ENCODE measurements at regions not wholly inside any gene's neighbourhood (a gene's known extent, or its start where the extent isn't known, plus 50 kb on each side); places are given as distances from the start of the nearest gene placed in this dataset.

- H3K9me3 ChIP-seq (ENCODE audit: control insufficient read depth in 1 of 2, low read length in 2 of 2), result no peaks in the 10 kb centered on the region
- no peak overlapping the region for H3K27ac ChIP-seq (ENCODE audit: low read length)
- H3K4me3 ChIP-seq (ENCODE audit: low read depth in 1 of 2, low read length in 2 of 2), result no peak overlapping the region
- no peaks in the 10 kb centered on the region for H3K36me3 ChIP-seq (ENCODE audit: control insufficient read depth in 1 of 2, insufficient read depth in 2 of 2, low read length in 2 of 2)
- H3K4me1 ChIP-seq (ENCODE audit: control insufficient read depth in 1 of 2, insufficient read depth in 2 of 2, low read length in 2 of 2), result peaks cover 0 to 3% of the 10 kb centered on the region in 2 donors
- no peaks in the 10 kb centered on the region for H3K27me3 ChIP-seq (ENCODE audit: low read depth, low read length)
Observed at GRCh38 chrY:14139521-14139920, 83.5 kb downstream of the VCY1B start.

- Histone ChIP-seq H3K4me3 (ENCODE audit: low read depth in 1 of 2, low read length in 2 of 2) (no peak overlapping the region), H3K9me3 (ENCODE audit: control insufficient read depth in 1 of 2, low read length in 2 of 2) (no peaks in the 10 kb centered on the region)
Observed at GRCh38 chrY:14145614-14146013, 89.6 kb downstream of the VCY1B start.

DNA sequence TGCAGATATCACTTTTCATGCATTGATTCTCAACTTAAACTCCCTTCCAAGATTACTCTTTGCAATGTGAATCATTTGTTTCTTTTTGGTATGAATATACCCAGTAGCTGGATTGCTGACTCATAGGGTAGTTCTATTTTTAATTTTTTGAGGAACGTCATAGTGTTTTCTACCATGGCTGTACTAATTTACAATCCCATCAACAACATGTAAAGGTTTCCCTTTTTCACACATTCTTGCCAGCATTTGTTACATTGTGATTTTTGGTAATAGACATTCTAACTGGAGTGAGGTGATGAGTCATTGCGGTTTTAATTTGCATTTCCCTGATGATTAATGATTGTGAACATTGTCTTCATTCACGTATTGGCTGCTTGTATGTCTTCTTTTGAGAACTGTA lies 126.7 kb downstream of the VCY1B start:
- no peaks in the 10 kb centered on the region for H3K9me3 ChIP-seq (ENCODE audit: control insufficient read depth in 1 of 2, low read length in 2 of 2)
- H3K27me3 ChIP-seq (ENCODE audit: low read depth, low read length), result no peaks in the 10 kb centered on the region
- no peak overlapping the region for H3K27ac ChIP-seq (ENCODE audit: low read length)
- H3K4me3 ChIP-seq (ENCODE audit: low read depth in 1 of 2, low read length in 2 of 2), result no peak overlapping the region
- H3K4me1 ChIP-seq (ENCODE audit: control insufficient read depth in 1 of 2, insufficient read depth in 2 of 2, low read length in 2 of 2), result no peaks in the 10 kb centered on the region
- no peaks in the 10 kb centered on the region for H3K36me3 ChIP-seq (ENCODE audit: control insufficient read depth in 1 of 2, insufficient read depth in 2 of 2, low read length in 2 of 2)

More at GRCh38 chrY:14145614-14146013, 89.6 kb downstream of the VCY1B start:
- Histone ChIP-seq H3K4me1 (ENCODE audit: control insufficient read depth in 1 of 2, insufficient read depth in 2 of 2, low read length in 2 of 2) (no peaks in the 10 kb centered on the region), H3K27me3 (ENCODE audit: low read depth, low read length) (no peaks in the 10 kb centered on the region), H3K36me3 (ENCODE audit: control insufficient read depth in 1 of 2, insufficient read depth in 2 of 2, low read length in 2 of 2) (no peaks in the 10 kb centered on the region), H3K27ac (ENCODE audit: low read length) (no peak overlapping the region)

DNA sequence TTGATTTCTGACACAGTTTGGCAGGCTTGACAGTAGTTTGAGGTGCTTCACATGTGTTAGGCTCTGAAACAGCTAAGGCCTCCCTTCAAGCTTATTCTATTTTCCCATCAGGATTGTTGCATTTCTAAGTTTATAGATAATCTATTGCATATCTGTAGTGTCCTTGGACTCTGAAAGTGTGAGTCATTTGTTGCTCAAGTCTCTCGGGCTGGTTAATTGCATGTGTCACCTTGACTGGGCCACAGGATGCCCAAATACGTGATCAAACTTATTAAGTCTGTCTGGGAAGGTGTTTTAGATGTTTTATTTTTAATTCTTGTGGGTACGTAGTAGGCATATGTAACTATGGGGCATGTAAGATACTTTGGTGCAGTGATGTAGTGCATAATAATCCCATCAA lies 166.0 kb downstream of the VCY1B start:
- Histone ChIP-seq H3K4me1 (ENCODE audit: control insufficient read depth in 1 of 2, insufficient read depth in 2 of 2, low read length in 2 of 2) (no peaks in the 10 kb centered on the region), H3K27me3 (ENCODE audit: low read depth, low read length) (no peaks in the 10 kb centered on the region), H3K27ac (ENCODE audit: low read length) (no peak overlapping the region), H3K9me3 (ENCODE audit: control insufficient read depth in 1 of 2, low read length in 2 of 2) (no peaks in the 10 kb centered on the region), H3K4me3 (ENCODE audit: low read depth in 1 of 2, low read length in 2 of 2) (no peak overlapping the region), H3K36me3 (ENCODE audit: control insufficient read depth in 1 of 2, insufficient read depth in 2 of 2, low read length in 2 of 2) (no peaks in the 10 kb centered on the region)

- H3K27me3 ChIP-seq (ENCODE audit: low read depth, low read length), result no peaks in the 10 kb centered on the region
- no peaks in the 10 kb centered on the region for H3K36me3 ChIP-seq (ENCODE audit: control insufficient read depth in 1 of 2, insufficient read depth in 2 of 2, low read length in 2 of 2)
- H3K4me1 ChIP-seq (ENCODE audit: control insufficient read depth in 1 of 2, insufficient read depth in 2 of 2, low read length in 2 of 2), result no peaks in the 10 kb centered on the region
- H3K9me3 ChIP-seq (ENCODE audit: control insufficient read depth in 1 of 2, low read length in 2 of 2), result no peaks in the 10 kb centered on the region
- H3K27ac ChIP-seq (ENCODE audit: low read length), result no peak overlapping the region
- no peak overlapping the region for H3K4me3 ChIP-seq (ENCODE audit: low read depth in 1 of 2, low read length in 2 of 2)
Observed at GRCh38 chrY:14231703-14232102, 175.7 kb downstream of the VCY1B start.

GRCh38 chrY:14235070-14235469 lies 179.0 kb downstream of the VCY1B start:
- Histone ChIP-seq H3K9me3 (ENCODE audit: control insufficient read depth in 1 of 2, low read length in 2 of 2) (no peaks in the 10 kb centered on the region), H3K4me3 (ENCODE audit: low read depth in 1 of 2, low read length in 2 of 2) (no peak overlapping the region), H3K27me3 (ENCODE audit: low read depth, low read length) (no peaks in the 10 kb centered on the region), H3K27ac (ENCODE audit: low read length) (no peak overlapping the region), H3K36me3 (ENCODE audit: control insufficient read depth in 1 of 2, insufficient read depth in 2 of 2, low read length in 2 of 2) (no peaks in the 10 kb centered on the region), H3K4me1 (ENCODE audit: control insufficient read depth in 1 of 2, insufficient read depth in 2 of 2, low read length in 2 of 2) (no peaks in the 10 kb centered on the region)

- Histone ChIP-seq H3K36me3 (ENCODE audit: control insufficient read depth in 1 of 2, insufficient read depth in 2 of 2, low read length in 2 of 2) (no peaks in the 10 kb centered on the region), H3K4me1 (ENCODE audit: control insufficient read depth in 1 of 2, insufficient read depth in 2 of 2, low read length in 2 of 2) (no peaks in the 10 kb centered on the region), H3K4me3 (ENCODE audit: low read depth in 1 of 2, low read length in 2 of 2) (no peak overlapping the region), H3K27ac (ENCODE audit: low read length) (no peak overlapping the region), H3K27me3 (ENCODE audit: low read depth, low read length) (no peaks in the 10 kb centered on the region), H3K9me3 (ENCODE audit: control insufficient read depth in 1 of 2, low read length in 2 of 2) (no peaks in the 10 kb centered on the region)
Observed at GRCh38 chrY:14238277-14238676, 182.2 kb downstream of the VCY1B start.

GRCh38 chrY:14246948-14247347 lies 190.9 kb downstream of the VCY1B start:
- no peaks in the 10 kb centered on the region for H3K27me3 ChIP-seq (ENCODE audit: low read depth, low read length)
- no peak overlapping the region for H3K4me3 ChIP-seq (ENCODE audit: low read depth in 1 of 2, low read length in 2 of 2)
- no peak overlapping the region for H3K27ac ChIP-seq (ENCODE audit: low read length)
- no peaks in the 10 kb centered on the region for H3K36me3 ChIP-seq (ENCODE audit: control insufficient read depth in 1 of 2, insufficient read depth in 2 of 2, low read length in 2 of 2)
- H3K4me1 ChIP-seq (ENCODE audit: control insufficient read depth in 1 of 2, insufficient read depth in 2 of 2, low read length in 2 of 2), result no peaks in the 10 kb centered on the region
- H3K9me3 ChIP-seq (ENCODE audit: control insufficient read depth in 1 of 2, low read length in 2 of 2), result no peaks in the 10 kb centered on the region

GRCh38 chrY:14248878-14249576 lies 193.0 kb downstream of the VCY1B start:
- Histone ChIP-seq H3K4me1 (ENCODE audit: control insufficient read depth in 1 of 2, insufficient read depth in 2 of 2, low read length in 2 of 2) (no peaks in the 10 kb centered on the region), H3K36me3 (ENCODE audit: control insufficient read depth in 1 of 2, insufficient read depth in 2 of 2, low read length in 2 of 2) (no peaks in the 10 kb centered on the region), H3K27me3 (ENCODE audit: low read depth, low read length) (no peaks in the 10 kb centered on the region), H3K27ac (ENCODE audit: low read length) (no peak overlapping the region), H3K4me3 (ENCODE audit: low read depth in 1 of 2, low read length in 2 of 2) (no peak overlapping the region), H3K9me3 (ENCODE audit: control insufficient read depth in 1 of 2, low read length in 2 of 2) (no peaks in the 10 kb centered on the region)

- Histone ChIP-seq H3K9me3 (ENCODE audit: control insufficient read depth in 1 of 2, low read length in 2 of 2) (no peaks in the 10 kb centered on the region), H3K4me1 (ENCODE audit: control insufficient read depth in 1 of 2, insufficient read depth in 2 of 2, low read length in 2 of 2) (no peaks in the 10 kb centered on the region), H3K27ac (ENCODE audit: low read length) (no peak overlapping the region), H3K27me3 (ENCODE audit: low read depth, low read length) (no peaks in the 10 kb centered on the region), H3K4me3 (ENCODE audit: low read depth in 1 of 2, low read length in 2 of 2) (no peak overlapping the region), H3K36me3 (ENCODE audit: control insufficient read depth in 1 of 2, insufficient read depth in 2 of 2, low read length in 2 of 2) (no peaks in the 10 kb centered on the region)
Observed at GRCh38 chrY:14255965-14256816, 200.2 kb downstream of the VCY1B start.

DNA sequence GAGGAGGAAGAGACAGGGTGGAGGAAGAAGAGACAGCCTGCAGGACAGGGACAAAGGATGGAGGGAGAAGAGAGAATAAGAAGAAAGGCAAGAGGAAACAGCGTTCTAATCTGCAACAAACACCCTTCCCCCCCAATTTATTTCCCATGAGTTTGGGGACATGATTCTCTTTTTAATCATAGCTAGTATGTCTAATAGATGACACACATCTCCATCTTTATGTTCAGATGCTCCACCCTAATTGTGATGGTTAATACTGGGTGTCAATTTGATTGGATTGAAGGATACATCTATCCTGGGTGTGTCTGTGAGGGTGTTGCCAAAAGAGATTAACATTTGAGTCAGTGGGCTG lies 200.8 kb downstream of the VCY1B start:
- Histone ChIP-seq H3K36me3 (ENCODE audit: control insufficient read depth in 1 of 2, insufficient read depth in 2 of 2, low read length in 2 of 2) (no peaks in the 10 kb centered on the region), H3K27ac (ENCODE audit: low read length) (no peak overlapping the region), H3K4me3 (ENCODE audit: low read depth in 1 of 2, low read length in 2 of 2) (no peak overlapping the region), H3K4me1 (ENCODE audit: control insufficient read depth in 1 of 2, insufficient read depth in 2 of 2, low read length in 2 of 2) (no peaks in the 10 kb centered on the region), H3K27me3 (ENCODE audit: low read depth, low read length) (no peaks in the 10 kb centered on the region), H3K9me3 (ENCODE audit: control insufficient read depth in 1 of 2, low read length in 2 of 2) (no peaks in the 10 kb centered on the region)
